Loucy (cell line): ENCODE measurements at regions not wholly inside any gene's neighbourhood (a gene's known extent, or its start where the extent isn't known, plus 50 kb on each side); places are given as distances from the start of the nearest gene placed in this dataset.

Experiments
- H2AFZ ChIP-seq: fragments of 200-600 bp; sonication (generic); 2 replicates; pipeline ENCODE4 v1.6.0; 2016; ENCODE audit warnings: antibody characterized with exemption, mild to moderate bottlenecking, low read length, moderate library complexity
- H3F3A ChIP-seq: fragments of 200-600 bp; 2 replicates; pipeline ENCODE4 v1.6.0; 2016; ENCODE audit warnings: antibody characterized with exemption, low read depth, mild to moderate bottlenecking
- H3K27me3 ChIP-seq: fragments of 200-600 bp; sonication (generic); 2 replicates; pipeline ENCODE4 v1.6.1; 2014; ENCODE audit warnings: low read length, mild to moderate bottlenecking; ENCODE audit not compliant: insufficient read depth, poor library complexity, severe bottlenecking
- H3K36me3 ChIP-seq: fragments of 200-600 bp; sonication (generic); 2 replicates; pipeline ENCODE4 v1.6.1; 2016; ENCODE audit warnings: low read length; ENCODE audit not compliant: insufficient read depth
- H3K4me1 ChIP-seq: fragments of 200-600 bp; sonication (generic); 2 replicates; pipeline ENCODE4 v1.5.1; 2014; ENCODE audit warnings: low read length, mild to moderate bottlenecking; ENCODE audit not compliant: insufficient read depth, poor library complexity, severe bottlenecking
- H3K4me2 ChIP-seq: fragments of 200-600 bp; sonication (generic); 2 replicates; pipeline ENCODE4 v1.6.0; 2014; ENCODE audit warnings: antibody characterized with exemption, low read length, low read depth, mild to moderate bottlenecking; ENCODE audit not compliant: poor library complexity, severe bottlenecking
- H3K4me3 ChIP-seq: fragments of 200-600 bp; sonication (generic); 2 replicates; pipeline ENCODE4 v1.5.1; 2014; ENCODE audit warnings: low read length, mild to moderate bottlenecking, mixed read lengths; ENCODE audit not compliant: poor library complexity, severe bottlenecking
- H3K79me2 ChIP-seq: fragments of 200-600 bp; sonication (generic); 2 replicates; pipeline ENCODE4 v1.6.1; 2014; ENCODE audit warnings: low read length; ENCODE audit not compliant: insufficient read depth
- H3K9ac ChIP-seq: fragments of 200-600 bp; sonication (generic); 2 replicates; pipeline ENCODE4 v1.6.0; 2014; ENCODE audit warnings: mild to moderate bottlenecking, low read depth, low read length, moderate library complexity; ENCODE audit not compliant: poor library complexity, severe bottlenecking
- H3K9me2 ChIP-seq: fragments of 200-600 bp; sonication (generic); replicated peaks from 2 replicates; pipeline ENCODE4 v1.6.1; 2016; ENCODE audit warnings: low read depth, low read length, mixed read lengths
- H3K9me3 ChIP-seq: fragments of 200-600 bp; sonication (generic); 2 replicates; pipeline ENCODE4 v1.6.1; 2014; ENCODE audit warnings: mild to moderate bottlenecking, antibody characterized with exemption, low read length, low read depth; ENCODE audit not compliant: insufficient read depth
- H4K20me1 ChIP-seq: fragments of 200-600 bp; sonication (generic); 2 replicates; pipeline ENCODE4 v1.6.0; 2014; ENCODE audit warnings: antibody characterized with exemption, low read length, mild to moderate bottlenecking; ENCODE audit not compliant: insufficient read depth, poor library complexity, severe bottlenecking
- CTCF ChIP-seq: fragments of 200-600 bp; sonication (generic); conservative IDR thresholded peaks from 2 replicates; pipeline ENCODE4 v1.5.1; 2014; ENCODE audit warnings: mild to moderate bottlenecking, antibody characterized with exemption, low read length
- EZH2phosphoT487 ChIP-seq: fragments of 200-600 bp; IDR thresholded peaks from 2 replicates; pipeline ENCODE4 v1.6.1; 2018; ENCODE audit warnings: antibody characterized with exemption, mild to moderate bottlenecking, moderate library complexity, borderline replicate concordance

- Histone ChIP-seq H2AFZ (no peak overlapping the region), H3K9me2 (no peaks in the 10 kb centered on the region), H3K9me3 (no peaks in the 10 kb centered on the region), H3F3A (no peaks in the 10 kb centered on the region), H3K4me1 (no peaks in the 10 kb centered on the region), H3K4me3 (no peak overlapping the region), H3K36me3 (no peaks in the 10 kb centered on the region), H3K27me3 (no peaks in the 10 kb centered on the region), H4K20me1 (no peaks in the 10 kb centered on the region), H3K79me2 (no peaks in the 10 kb centered on the region), H3K9ac (no peak overlapping the region), H3K4me2 (no peak overlapping the region)
- TF ChIP-seq EZH2phosphoT487 (no peak), CTCF (no peak)
These were observed 583.0 kb upstream of the ROBO1 start for GRCh38 chr3:80350771-80351170.

- Histone ChIP-seq H2AFZ (no peak overlapping the region), H3K4me2 (no peak overlapping the region), H3K79me2 (no peaks in the 10 kb centered on the region), H3F3A (no peaks in the 10 kb centered on the region), H3K36me3 (no peaks in the 10 kb centered on the region), H3K27me3 (no peaks in the 10 kb centered on the region), H3K4me3 (no peak overlapping the region), H4K20me1 (no peaks in the 10 kb centered on the region), H3K4me1 (no peaks in the 10 kb centered on the region), H3K9ac (no peak overlapping the region), H3K9me2 (no peaks in the 10 kb centered on the region), H3K9me3 (no peaks in the 10 kb centered on the region)
- TF ChIP-seq EZH2phosphoT487 = no peak
- no peak for TF ChIP-seq CTCF
These were observed 570.6 kb upstream of the ROBO1 start for GRCh38 chr3:80338366-80338765.

- Histone ChIP-seq H3F3A (no peaks in the 10 kb centered on the region), H4K20me1 (no peaks in the 10 kb centered on the region)
These were observed 566.7 kb upstream of the ROBO1 start for GRCh38 chr3:80334534-80334933.

More at GRCh38 chr3:80334534-80334933, 566.7 kb upstream of the ROBO1 start:
- no peak overlapping the region for H2AFZ ChIP-seq
- no peaks in the 10 kb centered on the region for H3K36me3 ChIP-seq
- no peaks in the 10 kb centered on the region for H3K27me3 ChIP-seq
- H3K9me3 ChIP-seq = no peaks in the 10 kb centered on the region
- no peaks in the 10 kb centered on the region for H3K79me2 ChIP-seq
- no peaks in the 10 kb centered on the region for H3K4me1 ChIP-seq
- no peak overlapping the region for H3K4me3 ChIP-seq
- H3K4me2 ChIP-seq = no peak overlapping the region
- no peak overlapping the region for H3K9ac ChIP-seq
- TF ChIP-seq CTCF = no peak
- TF ChIP-seq EZH2phosphoT487 = no peak
- no peaks in the 10 kb centered on the region for H3K9me2 ChIP-seq
